NCI-H2227 (cell line): ENCODE measurements at regions not wholly inside any gene's neighbourhood (a gene's known extent, or its start where the extent isn't known, plus 50 kb on each side); places are given as distances from the start of the nearest gene placed in this dataset.
"Not testable (repeated sequence)": the region's sequence is repeated elsewhere in the genome, so short reads cannot be mapped to it uniquely, and the experiment has no call there.

Experiments used
- DNase-seq: peaks from one replicate; lab custom pipeline; 2025; ENCODE audit not compliant: unreplicated experiment; lab: John Stamatoyannopoulos, UW

DNA sequence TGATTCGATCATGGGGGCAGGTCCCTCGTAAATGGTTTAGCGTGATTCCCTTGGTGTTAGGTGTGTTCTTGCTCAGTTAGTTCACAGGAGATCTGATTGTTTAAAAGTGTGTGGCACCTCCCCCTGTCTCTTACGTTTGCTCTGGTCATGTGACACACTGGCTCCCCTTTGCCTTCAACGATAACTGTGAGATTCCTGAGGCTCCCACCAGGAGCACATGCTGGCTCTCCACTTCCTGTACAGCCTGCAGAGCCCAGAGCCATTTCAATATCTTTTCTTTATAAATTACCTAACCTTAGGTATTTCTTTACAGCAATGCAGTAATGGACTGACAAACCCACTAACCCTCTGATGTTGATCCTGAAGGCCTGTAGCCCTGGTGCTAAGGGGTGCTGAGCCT is 141.9 kb downstream of the FCRL5 start:
- DNase-seq: no peak

DNA sequence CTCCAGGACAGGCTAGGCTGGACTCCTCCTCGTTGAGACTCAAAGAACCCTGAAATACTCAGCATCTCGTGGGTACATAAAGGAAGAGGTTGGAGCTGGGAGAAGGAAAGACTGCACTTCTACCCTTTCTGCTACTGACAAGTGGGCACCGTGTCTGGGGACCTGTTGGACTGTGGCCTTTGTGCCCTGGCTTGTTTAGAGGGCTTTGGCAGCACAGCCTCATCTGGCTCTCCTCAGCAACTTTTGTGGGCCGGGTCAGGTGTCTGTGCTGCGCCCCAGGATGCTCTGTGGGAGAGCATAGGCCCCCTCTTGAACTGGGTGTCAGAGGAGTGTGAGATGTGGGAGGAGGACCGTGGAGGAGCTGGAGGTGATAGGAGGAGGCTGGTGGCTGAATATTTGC is 142.4 kb downstream of the FCRL5 start:
- no peak for DNase-seq

DNA sequence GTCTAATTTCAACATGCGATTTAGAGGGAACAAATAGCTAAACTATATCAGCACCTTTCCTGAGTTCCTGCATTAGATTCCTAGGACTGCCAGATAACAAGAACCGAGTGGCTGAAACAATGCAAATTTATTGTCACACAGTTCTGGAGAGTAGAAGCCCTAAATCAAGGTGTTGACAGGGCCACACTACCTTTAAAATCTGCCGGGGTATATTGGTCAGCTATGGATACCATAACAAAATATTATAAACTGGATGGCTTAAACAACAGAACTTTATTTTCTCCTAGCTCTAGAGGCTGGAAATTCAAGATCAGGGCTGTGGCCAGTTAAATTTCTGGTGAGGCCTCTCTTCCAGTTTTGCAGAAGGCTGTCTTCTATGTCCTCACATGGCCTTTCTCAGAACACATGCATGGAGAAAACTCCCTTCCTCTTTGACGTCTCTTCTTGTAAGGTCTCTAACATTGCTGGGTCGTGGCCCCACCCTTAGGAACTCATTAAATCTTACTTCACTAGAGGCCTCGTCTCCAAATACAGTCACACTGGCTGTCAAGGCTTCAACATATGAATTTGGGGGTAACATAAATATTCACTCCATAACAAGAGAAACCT is 144.3 kb downstream of the FCRL5 start:
- DNase-seq: no peak

DNA sequence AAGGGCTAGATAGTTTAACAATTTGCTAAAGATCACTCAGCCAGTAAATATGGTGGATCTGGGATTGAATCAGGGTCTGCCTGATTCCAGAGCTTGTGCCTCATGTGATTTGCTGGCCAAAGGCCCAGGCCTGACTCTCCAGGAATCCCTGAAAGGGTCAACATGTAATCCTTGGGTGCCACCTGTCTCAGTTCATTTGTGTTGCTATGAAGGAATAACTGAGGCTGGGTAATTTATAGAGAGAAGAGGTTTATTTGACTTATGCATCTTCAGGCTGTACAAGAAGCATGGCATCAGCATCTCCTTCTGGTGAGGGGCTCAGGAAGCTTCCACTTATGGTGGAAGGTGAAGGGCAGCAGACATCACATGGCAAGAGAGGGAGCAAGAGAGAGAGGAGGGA is 144.9 kb downstream of the FCRL5 start:
- no peak for DNase-seq

GRCh38 chr1:157405662-157406061 is 146.7 kb downstream of the FCRL5 start:
- DNase-seq: no peak

DNA sequence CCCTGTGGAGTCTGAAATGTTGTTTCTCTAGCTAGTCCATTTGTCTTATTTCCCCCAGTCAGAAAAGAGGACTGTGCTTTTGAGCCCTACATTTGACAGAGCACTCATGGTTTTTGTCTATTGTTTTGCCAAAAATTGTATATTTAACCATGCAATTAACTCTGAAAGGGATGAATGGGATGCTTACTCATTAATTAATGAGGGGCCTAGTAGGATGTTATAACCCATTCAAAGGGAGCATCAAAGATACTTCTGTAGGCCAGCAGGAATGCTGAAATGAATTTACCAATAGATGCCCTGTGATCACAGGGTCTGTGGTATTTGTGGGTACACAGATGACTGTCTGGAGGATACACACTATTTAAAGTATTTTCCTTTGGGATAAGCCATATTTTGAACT is 147.7 kb downstream of the FCRL5 start:
- no peak for DNase-seq

GRCh38 chr1:157404063-157404501 is 148.2 kb downstream of the FCRL5 start:
- no peak for DNase-seq

DNA sequence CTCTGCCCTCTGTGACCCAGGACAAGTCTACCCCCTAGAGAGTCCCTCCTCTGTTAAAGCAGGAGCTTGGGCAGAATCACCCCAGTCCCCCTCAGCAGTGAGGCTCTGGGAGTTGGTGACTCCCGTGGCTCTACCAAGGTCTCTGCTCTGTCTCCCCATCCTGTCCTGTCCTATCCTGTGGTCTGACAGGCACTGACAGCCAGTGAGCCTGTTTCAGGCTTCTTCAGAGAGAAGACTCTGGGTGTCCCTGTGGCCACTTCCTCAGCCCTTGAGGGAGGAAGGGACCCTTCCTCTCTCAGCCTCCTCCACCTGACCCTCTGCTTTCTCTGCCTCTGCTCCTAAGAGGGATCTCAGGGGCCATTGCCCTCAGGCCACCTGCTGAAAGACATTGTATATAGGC is 148.7 kb downstream of the FCRL5 start:
- no peak for DNase-seq

GRCh38 chr1:157403203-157403602 is 149.1 kb downstream of the FCRL5 start:
- DNase-seq: no peak

DNA sequence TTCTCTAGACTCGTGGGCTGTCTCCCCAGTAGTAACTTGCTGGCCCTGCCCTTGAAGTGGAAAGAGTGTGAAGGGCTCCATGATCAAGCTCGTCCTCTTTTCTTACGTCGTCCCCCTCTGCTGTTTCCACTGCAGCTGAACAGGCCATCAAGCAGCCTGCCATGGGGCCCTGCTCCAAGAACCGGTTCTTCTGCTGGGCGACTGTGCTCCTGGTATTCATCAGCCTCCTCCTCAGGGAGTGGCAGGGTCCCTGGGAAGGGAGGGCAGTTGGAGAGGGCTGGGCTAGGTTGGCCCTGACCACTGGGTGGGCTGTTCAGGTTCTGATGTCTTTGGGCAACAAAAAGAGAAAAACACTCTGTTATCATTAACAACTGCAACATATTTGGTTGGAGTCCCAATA is 151.5 kb downstream of the FCRL5 start:
- DNase-seq: no peak

- no peak for DNase-seq
Observed at GRCh38 chr1:157399984-157400382, 152.3 kb downstream of the FCRL5 start.

GRCh38 chr1:157399343-157399983 is 152.9 kb downstream of the FCRL5 start:
- DNase-seq: no peak

DNA sequence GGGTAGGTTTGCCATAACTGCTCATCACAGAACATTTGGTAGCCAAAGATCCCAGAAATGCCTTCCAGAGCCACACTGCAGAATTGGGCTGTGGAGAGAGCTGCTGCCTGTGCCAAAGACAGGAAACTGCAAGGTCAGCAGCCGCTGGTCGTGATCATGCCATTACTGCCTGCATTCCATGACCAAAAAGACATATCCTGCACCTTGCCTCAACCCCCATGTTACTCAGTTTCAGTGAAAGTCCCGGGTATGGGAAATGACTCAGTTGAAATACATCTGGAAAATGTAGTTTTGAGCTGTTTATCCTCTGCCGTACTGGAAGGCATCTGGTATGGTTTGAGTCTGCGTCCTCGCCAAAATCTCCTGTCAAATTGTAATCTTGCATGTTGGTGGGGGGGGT is 161.7 kb downstream of the FCRL5 start:
- no peak for DNase-seq

DNA sequence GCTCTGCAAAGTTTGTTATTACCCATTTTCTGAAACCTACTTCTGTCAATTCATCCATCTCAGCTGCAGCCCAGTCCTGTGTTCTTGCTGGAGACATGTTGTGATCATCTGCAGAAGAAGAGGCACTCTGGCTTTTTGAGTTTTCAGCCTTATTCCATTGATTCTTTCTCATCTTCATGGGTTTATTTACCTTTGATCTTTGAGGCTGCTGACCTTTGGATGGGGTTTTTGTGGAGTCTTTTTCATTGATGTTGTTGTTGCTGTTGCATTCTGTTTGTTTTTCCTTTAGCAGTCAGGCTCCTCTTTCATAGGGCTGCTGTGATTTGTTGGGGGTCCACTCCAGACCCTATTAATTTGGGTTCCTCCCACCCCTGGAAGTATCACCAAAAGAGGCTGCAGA is 164.3 kb downstream of the FCRL5 start:
- no peak for DNase-seq

DNA sequence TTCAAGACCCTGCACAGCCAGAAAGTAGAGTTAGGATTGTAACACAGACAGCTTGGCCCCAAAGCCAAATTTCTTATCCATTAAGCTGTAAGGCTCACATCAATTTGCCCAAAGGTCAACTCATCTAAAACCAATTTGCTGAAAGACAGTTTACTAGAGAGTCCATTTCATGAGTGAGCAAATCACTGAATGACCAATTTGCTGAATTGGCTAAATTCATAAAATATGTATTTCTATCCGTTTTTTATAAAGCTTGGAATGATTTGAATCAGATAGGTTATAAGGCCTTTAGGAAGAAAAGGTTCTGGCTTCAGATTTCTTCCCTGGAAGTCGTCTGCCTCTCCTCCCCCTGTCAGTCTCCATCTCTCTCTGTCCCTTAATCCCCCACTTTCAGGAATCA is 168.1 kb downstream of the FCRL5 start:
- no peak for DNase-seq

DNA sequence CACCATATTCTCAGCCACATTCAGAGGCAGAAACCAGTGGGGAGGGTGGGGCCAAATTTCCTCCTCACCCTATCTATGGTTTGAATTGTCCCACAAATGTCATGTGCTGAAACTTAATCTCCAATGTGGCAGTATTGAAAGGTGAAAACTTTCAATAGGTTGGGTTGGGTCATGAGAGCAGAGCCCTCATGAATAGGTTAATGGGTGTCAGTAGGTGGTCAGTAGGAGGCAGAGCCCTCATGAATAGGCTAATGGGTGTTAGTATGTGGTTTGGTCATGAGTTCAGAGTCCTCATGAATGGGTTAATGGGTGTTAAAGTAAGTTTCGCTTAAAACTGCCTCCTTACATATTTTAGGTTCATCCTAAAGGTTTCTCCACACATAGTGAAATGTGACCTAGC is 170.0 kb downstream of the FCRL5 start:
- no peak for DNase-seq

GRCh38 chr1:157380523-157380922 is 171.8 kb downstream of the FCRL5 start:
- no peak for DNase-seq

DNA sequence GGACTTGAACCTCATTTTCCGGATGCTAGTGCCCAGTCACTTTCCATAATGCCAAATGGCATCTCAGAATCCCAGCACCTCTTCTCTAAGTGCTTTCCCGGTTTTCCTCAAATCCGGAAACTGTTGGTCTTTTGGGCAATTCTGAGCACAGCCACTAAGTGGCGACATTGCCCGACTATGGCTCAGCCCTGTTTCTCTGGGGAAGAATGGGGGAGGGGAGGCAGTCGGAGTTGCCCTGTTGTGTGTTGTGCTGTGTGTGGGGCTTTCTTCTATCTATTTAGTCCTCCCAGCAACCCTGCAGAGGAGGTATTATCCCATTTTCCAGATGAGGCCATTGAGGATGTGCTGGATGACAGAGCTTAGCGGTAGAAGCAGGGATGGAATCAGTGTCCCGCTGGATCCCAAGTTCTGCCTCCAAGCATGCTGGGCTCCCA is 175.0 kb downstream of the FCRL5 start:
- peak; percentile 42 for DNase-seq

GRCh38 chr1:157376681-157377080 is 175.6 kb downstream of the FCRL5 start:
- no peak for DNase-seq

GRCh38 chr1:157372311-157372710 is 180.0 kb downstream of the FCRL5 start:
- not testable (repeated sequence) for DNase-seq

GRCh38 chr1:157371826-157372225 is 180.5 kb downstream of the FCRL5 start:
- no peak for DNase-seq

DNA sequence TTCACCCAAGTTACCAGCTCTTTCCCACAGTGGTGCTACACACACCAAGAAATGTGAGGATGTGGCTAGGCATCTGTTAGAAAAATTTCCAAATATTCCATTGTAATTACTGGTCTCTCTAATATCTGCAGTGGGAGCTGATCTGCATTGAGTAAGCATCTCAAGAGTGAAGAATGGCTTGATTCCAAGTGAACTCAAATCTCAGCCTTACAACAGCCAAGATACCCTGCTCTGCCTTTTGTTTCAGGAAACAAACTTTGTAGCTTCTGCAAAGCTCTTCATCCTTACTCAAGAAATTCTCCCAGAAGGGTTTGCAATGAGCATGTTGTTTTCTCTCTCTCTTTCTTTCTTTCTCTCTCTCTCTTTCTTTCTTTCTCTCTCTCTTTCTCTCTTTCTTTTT is 181.1 kb downstream of the FCRL5 start:
- DNase-seq: no peak

- no peak for DNase-seq
Observed at GRCh38 chr1:157370698-157371097, 181.6 kb downstream of the FCRL5 start.
